PC-3 (cell line): ENCODE measurements at regions not wholly inside any gene's neighbourhood (a gene's known extent, or its start where the extent isn't known, plus 50 kb on each side); places are given as distances from the start of the nearest gene placed in this dataset.

Source experiments
- ATAC-seq: fragments of 200-7000 bp; cut with Tn5 transposase; 2 replicates; pipeline ENCODE4 v1.9.1; 2020; ENCODE audit warnings: mild to moderate bottlenecking, moderate library complexity
- BruUV-seq: library from RNA; stranded (reverse); fragments of 400-500 nt; replicated peaks from 2 replicates; lab custom pipeline; 2021; lab: Mats Ljungman, UMichigan
- CTCF ChIA-PET: fragments of 300-600 bp; sonication (Branson Sonifier 250); formaldehyde crosslinking; loops from one replicate; lab custom pipeline; 2022; ENCODE audit warnings: antibody characterized with exemption; lab: Charles Lee
- POLR2A ChIA-PET: fragments of 300-600 bp; sonication (Branson Sonifier 250); formaldehyde crosslinking; loops from one replicate; lab custom pipeline; 2022; ENCODE audit warnings: antibody characterized with exemption; ENCODE audit not compliant: unreplicated experiment; lab: Charles Lee
- DNase-seq: peaks from one replicate; pipeline ENCODE4 v3.0.0-alpha.2; 2015
- H2AFZ ChIP-seq: fragments of 300-600 bp; sonication (generic); 2 replicates; pipeline ENCODE4 v1.6.0; 2016; ENCODE audit warnings: antibody characterized with exemption, low read length
- H3F3A ChIP-seq: fragments of 300-600 bp; sonication (generic); one replicate; pipeline ENCODE4 v1.6.0; 2017; ENCODE audit warnings: antibody characterized with exemption, low read length, control low read depth, mild to moderate bottlenecking; ENCODE audit not compliant: unreplicated experiment
- H3K27ac ChIP-seq: fragments of 300-600 bp; sonication (generic); 2 replicates; pipeline ENCODE4 v1.5.1; 2016; ENCODE audit warnings: mild to moderate bottlenecking, low read length
- H3K27me3 ChIP-seq: fragments of 300-600 bp; sonication (generic); 2 replicates; pipeline ENCODE4 v1.6.1; 2016; ENCODE audit warnings: low read length, mixed read lengths
- H3K36me3 ChIP-seq: fragments of 300-600 bp; sonication (generic); 2 replicates; pipeline ENCODE4 v1.6.1; 2016; ENCODE audit warnings: low read depth, mixed run types, low read length, mixed read lengths
- H3K4me1 ChIP-seq: fragments of 300-600 bp; sonication (generic); 2 replicates; pipeline ENCODE4 v1.5.1; 2016; ENCODE audit warnings: low read length; ENCODE audit not compliant: insufficient read depth
- H3K4me2 ChIP-seq: fragments of 300-600 bp; sonication (generic); 2 replicates; pipeline ENCODE4 v1.6.0; 2016; ENCODE audit warnings: low read length
- H3K4me3 ChIP-seq: fragments of 300-600 bp; sonication (generic); 2 replicates; pipeline ENCODE4 v1.5.1; 2016; ENCODE audit warnings: mild to moderate bottlenecking, low read length, mixed read lengths
- H3K79me2 ChIP-seq: fragments of 300-600 bp; sonication (generic); 2 replicates; pipeline ENCODE4 v1.6.1; 2017; ENCODE audit warnings: low read length, mixed read lengths
- H3K9ac ChIP-seq: fragments of 300-600 bp; sonication (generic); 2 replicates; pipeline ENCODE4 v1.6.0; 2016; ENCODE audit warnings: mild to moderate bottlenecking, low read length
- H3K9me2 ChIP-seq: fragments of 300-600 bp; sonication (generic); replicated peaks from 2 replicates; pipeline ENCODE4 v1.6.1; 2016; ENCODE audit warnings: mixed run types, low read length, mixed read lengths
- H3K9me3 ChIP-seq: fragments of 300-600 bp; sonication (generic); 2 replicates; pipeline ENCODE4 v1.6.1; 2016; ENCODE audit warnings: low read length, mixed read lengths
- H4K20me1 ChIP-seq: fragments of 300-600 bp; sonication (generic); 2 replicates; pipeline ENCODE4 v1.6.1; 2016; ENCODE audit warnings: low read length, mixed read lengths
- EZH2 ChIP-seq: fragments of 300-600 bp; sonication (generic); IDR thresholded peaks from one replicate; pipeline ENCODE4 v1.6.1; 2017; ENCODE audit warnings: antibody characterized with exemption, mild to moderate bottlenecking, low read length; ENCODE audit not compliant: unreplicated experiment
- EZH2phosphoT487 ChIP-seq: fragments of 300-600 bp; sonication (generic); IDR thresholded peaks from 2 replicates; pipeline ENCODE4 v1.6.1; 2018; ENCODE audit warnings: mild to moderate bottlenecking, antibody characterized with exemption, low read length, borderline replicate concordance
- intact Hi-C: fragments of 100-400 bp; cut with micrococcal nuclease; formaldehyde crosslinking; loops from 2 replicates; pipeline ENCODE4 v1.9.0; 2023
- TF ChIP-seq, protein P1 (sequence below): fragments of 300-600 bp; sonication (generic); conservative IDR thresholded peaks from 2 replicates; pipeline ENCODE4 v1.5.1; 2017; ENCODE audit warnings: antibody characterized with exemption, low read depth, mild to moderate bottlenecking, low read length

DNA sequence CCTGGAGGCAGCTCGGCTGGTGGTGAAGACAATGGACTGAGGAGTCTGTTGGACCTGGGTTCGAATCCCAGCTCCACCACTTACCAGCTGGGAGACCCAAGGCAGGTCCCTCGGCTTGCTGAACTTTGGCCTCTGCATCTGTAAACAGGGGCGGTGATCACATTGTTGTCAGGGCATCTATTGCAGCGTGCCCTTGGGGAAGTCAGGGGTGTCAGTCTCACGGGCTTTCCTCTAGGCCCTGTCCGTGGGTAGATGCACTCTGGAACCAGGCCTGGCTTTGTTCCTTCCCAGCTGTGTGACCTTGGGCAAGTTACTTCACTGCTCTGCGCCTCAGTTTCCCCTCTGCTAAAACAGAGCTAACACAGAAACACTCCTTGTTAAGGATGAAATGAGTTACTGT is 68.8 kb upstream of the SLC6A6 start:
- Histone ChIP-seq H3F3A (no peaks in the 10 kb centered on the region), H4K20me1 (no peaks in the 10 kb centered on the region), H3K27ac (no peak overlapping the region), H3K9ac (no peak overlapping the region), H3K4me2 (no peak overlapping the region), H3K9me3 (no peaks in the 10 kb centered on the region), H2AFZ (no peak overlapping the region), H3K36me3 (no peaks in the 10 kb centered on the region), H3K4me3 (no peak overlapping the region), H3K4me1 (peaks cover 29% of the 10 kb centered on the region), H3K27me3 (no peaks in the 10 kb centered on the region), H3K9me2 (no peaks in the 10 kb centered on the region), H3K79me2 (no peaks in the 10 kb centered on the region)
- ATAC-seq (no peak), DNase-seq (no peak)
- intact Hi-C loops, result no loop called here
- ChIA-PET POLR2A (no interaction called here), CTCF (no interaction called here)
- TF ChIP-seq EZH2phosphoT487 (no peak), EZH2 (no peak)
- TF ChIP-seq, protein P1, sequence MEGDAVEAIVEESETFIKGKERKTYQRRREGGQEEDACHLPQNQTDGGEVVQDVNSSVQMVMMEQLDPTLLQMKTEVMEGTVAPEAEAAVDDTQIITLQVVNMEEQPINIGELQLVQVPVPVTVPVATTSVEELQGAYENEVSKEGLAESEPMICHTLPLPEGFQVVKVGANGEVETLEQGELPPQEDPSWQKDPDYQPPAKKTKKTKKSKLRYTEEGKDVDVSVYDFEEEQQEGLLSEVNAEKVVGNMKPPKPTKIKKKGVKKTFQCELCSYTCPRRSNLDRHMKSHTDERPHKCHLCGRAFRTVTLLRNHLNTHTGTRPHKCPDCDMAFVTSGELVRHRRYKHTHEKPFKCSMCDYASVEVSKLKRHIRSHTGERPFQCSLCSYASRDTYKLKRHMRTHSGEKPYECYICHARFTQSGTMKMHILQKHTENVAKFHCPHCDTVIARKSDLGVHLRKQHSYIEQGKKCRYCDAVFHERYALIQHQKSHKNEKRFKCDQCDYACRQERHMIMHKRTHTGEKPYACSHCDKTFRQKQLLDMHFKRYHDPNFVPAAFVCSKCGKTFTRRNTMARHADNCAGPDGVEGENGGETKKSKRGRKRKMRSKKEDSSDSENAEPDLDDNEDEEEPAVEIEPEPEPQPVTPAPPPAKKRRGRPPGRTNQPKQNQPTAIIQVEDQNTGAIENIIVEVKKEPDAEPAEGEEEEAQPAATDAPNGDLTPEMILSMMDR, result no peak
- BruUV-seq, result no TSS peak

DNA sequence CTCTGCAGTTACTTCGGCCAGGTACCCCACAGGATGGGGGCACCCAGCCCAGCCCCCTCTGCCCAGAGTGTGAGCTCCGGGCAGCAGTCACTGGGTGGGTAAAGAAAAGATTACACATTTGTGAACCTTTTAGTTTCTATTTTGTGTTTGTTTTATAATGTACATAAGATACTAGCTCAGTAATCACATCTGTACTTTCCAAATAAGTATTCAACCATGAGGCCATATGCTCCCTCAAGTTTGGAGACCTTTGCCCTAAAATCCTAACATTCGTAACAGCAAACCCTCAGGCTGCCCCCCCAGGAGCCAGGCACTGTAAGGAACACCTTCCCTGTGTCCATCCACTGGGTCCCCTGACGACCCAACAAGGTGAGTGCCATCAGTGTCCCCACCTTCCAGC is 68.3 kb upstream of the SLC6A6 start:
- no peak for TF ChIP-seq EZH2phosphoT487
- no peak for TF ChIP-seq EZH2
- TF ChIP-seq, protein P1, result no peak
- CTCF ChIA-PET, result no interaction called here
- Histone ChIP-seq H3K36me3 (no peaks in the 10 kb centered on the region), H4K20me1 (no peaks in the 10 kb centered on the region), H3K4me1 (peaks cover 28% of the 10 kb centered on the region), H3F3A (no peaks in the 10 kb centered on the region), H3K4me3 (no peak overlapping the region), H3K9ac (no peak overlapping the region), H3K9me2 (no peaks in the 10 kb centered on the region), H3K27me3 (no peaks in the 10 kb centered on the region), H2AFZ (no peak overlapping the region), H3K79me2 (no peaks in the 10 kb centered on the region), H3K4me2 (no peak overlapping the region), H3K27ac (no peak overlapping the region), H3K9me3 (no peaks in the 10 kb centered on the region)
- BruUV-seq, result no TSS peak
- intact Hi-C loops, result no loop called here
- POLR2A ChIA-PET, result no interaction called here
- DNase-seq, result no peak
- ATAC-seq, result no peak

GRCh38 chr3:14334936-14335335 is 67.5 kb upstream of the SLC6A6 start:
- no TSS peak for BruUV-seq
- CTCF ChIA-PET, result no interaction called here

More at GRCh38 chr3:14334936-14335335, 67.5 kb upstream of the SLC6A6 start:
- H3K79me2 ChIP-seq, result no peaks in the 10 kb centered on the region
- H3K9me3 ChIP-seq, result no peaks in the 10 kb centered on the region
- H3K27ac ChIP-seq, result no peak overlapping the region
- H3K4me3 ChIP-seq, result no peak overlapping the region
- no peaks in the 10 kb centered on the region for H4K20me1 ChIP-seq
- H3K4me1 ChIP-seq, result peaks cover 21% of the 10 kb centered on the region
- ATAC-seq (no peak), DNase-seq (no peak)
- no peaks in the 10 kb centered on the region for H3K36me3 ChIP-seq
- H3F3A ChIP-seq, result no peaks in the 10 kb centered on the region
- intact Hi-C loops, result no loop called here
- H3K27me3 ChIP-seq, result no peaks in the 10 kb centered on the region
- H3K9ac ChIP-seq, result no peak overlapping the region
- TF ChIP-seq EZH2phosphoT487 (no peak), EZH2 (no peak)
- TF ChIP-seq, protein P1, result no peak
- POLR2A ChIA-PET, result no interaction called here
- no peak overlapping the region for H3K4me2 ChIP-seq
- H3K9me2 ChIP-seq, result no peaks in the 10 kb centered on the region
- no peak overlapping the region for H2AFZ ChIP-seq
